A549 (cell line): ENCODE measurements at regions not wholly inside any gene's neighbourhood (a gene's known extent, or its start where the extent isn't known, plus 50 kb on each side); places are given as distances from the start of the nearest gene placed in this dataset.

Source experiments
- ATAC-seq, 2 experiments: fragments of 200-7000 bp in 1 of 2; fragments of >200 bp in 1 of 2; cut with Nextera tagmentation in 1 of 2; cut with Tn5 transposase in 1 of 2; 3 replicates each; pipeline versions ENCODE4 v1.8.0 to v1.9.1; 2018 to 2020; ENCODE audit warnings: mild to moderate bottlenecking in 1 of 2, moderate library complexity in 1 of 2
- CTCF ChIA-PET: fragments of 300-600 bp; sonication (Branson Sonifier 250); formaldehyde crosslinking; extraction: SDS; loops from one replicate; lab custom pipeline; 2021; ENCODE audit warnings: antibody characterized with exemption, inconsistent platforms; lab: Yijun Ruan, JAX
- POLR2A ChIA-PET: fragments of 350-600 bp; formaldehyde crosslinking; extraction: SDS; loops from one replicate; lab custom pipeline; 2021; ENCODE audit warnings: antibody characterized with exemption, inconsistent platforms; lab: Yijun Ruan, JAX
- DNase-seq, 2 experiments: peaks; one replicate each; pipeline versions ENCODE4 v3.0.0 to v3.0.0-alpha.2; 2011 to 2016; ENCODE audit warnings: low read depth in 1 of 2, low spot score in 1 of 2
- FAIRE-seq: peaks from 2 replicates; lab custom pipeline; 2011; peaks lifted over from hg19 to GRCh38; lab: Jason Lieb, UNC
- H3K27ac ChIP-seq, 2 experiments: fragments of >200 bp; sonication (Bioruptor Twin); formaldehyde crosslinking; 3 replicates each; pipeline ENCODE4 v1.5.1; 2016 to 2017
- H3K4me1 ChIP-seq: fragments of >200 bp; sonication (Bioruptor Twin); formaldehyde crosslinking; 3 replicates; pipeline ENCODE4 v1.6.1; 2016
- H3K4me2 ChIP-seq: fragments of >200 bp; sonication (Bioruptor Twin); formaldehyde crosslinking; 3 replicates; pipeline ENCODE4 v1.6.1; 2016
- H3K4me3 ChIP-seq: fragments of >200 bp; sonication (Bioruptor Twin); formaldehyde crosslinking; 3 replicates; pipeline ENCODE4 v1.5.1; 2016
- H3K9me3 ChIP-seq: fragments of >200 bp; sonication (Bioruptor Twin); formaldehyde crosslinking; 3 replicates; pipeline ENCODE4 v1.6.1; 2016
- ATOH8 ChIP-seq: fragments of 250-450 bp; sonication (Bioruptor Pico); IDR thresholded peaks from 2 replicates; pipeline ENCODE4 v1.5.0; 2020; ENCODE audit warnings: low read depth, mild to moderate bottlenecking, moderate library complexity
- CEBPB ChIP-seq, 2 experiments: fragments of >200 bp in 1 of 2; sonication (Bioruptor Twin) in 1 of 2; formaldehyde crosslinking in 1 of 2; IDR thresholded peaks; 2 replicates each; pipeline ENCODE4 v1.6.1; 2012 to 2016
- EHF ChIP-seq: fragments of 250-450 bp; sonication (Bioruptor Pico); IDR thresholded peaks from 2 replicates; pipeline ENCODE4 v1.5.0; 2020; ENCODE audit warnings: mild to moderate bottlenecking
- EP300 ChIP-seq, 2 experiments: fragments of >200 bp; sonication (Bioruptor Twin); formaldehyde crosslinking; IDR thresholded peaks; 2 replicates in 1 of 2; 3 replicates in 1 of 2; pipeline ENCODE4 v1.6.1; 2016 to 2017
- FOSB ChIP-seq: fragments of 250-450 bp; sonication (Bioruptor Pico); IDR thresholded peaks from 2 replicates; pipeline ENCODE4 v1.5.0; 2020; ENCODE audit warnings: mild to moderate bottlenecking, moderate library complexity
- FOXS1 ChIP-seq: fragments of 250-450 bp; sonication (Bioruptor Pico); IDR thresholded peaks from 2 replicates; pipeline ENCODE4 v1.5.0; 2020; ENCODE audit warnings: mild to moderate bottlenecking, moderate library complexity
- HES2 ChIP-seq: fragments of >200 bp; sonication (Bioruptor Twin); formaldehyde crosslinking; IDR thresholded peaks from 2 replicates; pipeline ENCODE4 v1.6.1; 2016
- HOXB13 ChIP-seq: fragments of 250-450 bp; sonication (Bioruptor Pico); IDR thresholded peaks from 2 replicates; pipeline ENCODE4 v1.5.0; 2020; ENCODE audit warnings: low read depth, mild to moderate bottlenecking, moderate library complexity
- HOXB5 ChIP-seq: fragments of 250-450 bp; sonication (Bioruptor Pico); IDR thresholded peaks from 2 replicates; pipeline ENCODE4 v1.5.0; 2020; ENCODE audit warnings: mild to moderate bottlenecking, moderate library complexity
- JUN ChIP-seq, 2 experiments: fragments of >200 bp; sonication (Bioruptor Twin); formaldehyde crosslinking; IDR thresholded peaks; 2 replicates in 1 of 2; 3 replicates in 1 of 2; pipeline ENCODE4 v1.6.1; 2016 to 2017
- JUNB ChIP-seq: fragments of >200 bp; sonication (Bioruptor Twin); formaldehyde crosslinking; IDR thresholded peaks from 2 replicates; pipeline ENCODE4 v1.6.1; 2016
- NPAS2 ChIP-seq: fragments of 250-450 bp; sonication (Bioruptor Pico); IDR thresholded peaks from 2 replicates; pipeline ENCODE4 v1.8.0; 2022; ENCODE audit warnings: mild to moderate bottlenecking, moderate library complexity, borderline replicate concordance
- PBX3 ChIP-seq: IDR thresholded peaks from 2 replicates; pipeline ENCODE4 v1.6.1; 2012
- POLR2AphosphoS2 ChIP-seq: conservative IDR thresholded peaks from 2 replicates; pipeline ENCODE4 v1.6.1; 2012; ENCODE audit warnings: low read length, improper control_type of control experiment, inconsistent platforms
- RAD21 ChIP-seq, 2 experiments: fragments of >200 bp in 1 of 2; sonication (Bioruptor Twin) in 1 of 2; formaldehyde crosslinking in 1 of 2; IDR thresholded peaks in 1 of 2; conservative IDR thresholded peaks in 1 of 2; 2 replicates in 1 of 2; 3 replicates in 1 of 2; pipeline ENCODE4 v1.6.1; 2012 to 2018; ENCODE audit warnings: inconsistent platforms in 1 of 2
- RCOR1 ChIP-seq: fragments of 150-350 bp; IDR thresholded peaks from 2 replicates; pipeline ENCODE4 v1.6.1; 2014; ENCODE audit warnings: antibody characterized with exemption, low read length, low read depth
- SMC3 ChIP-seq: fragments of >200 bp; sonication (Bioruptor Twin); formaldehyde crosslinking; IDR thresholded peaks from 3 replicates; pipeline ENCODE4 v1.6.1; 2018; ENCODE audit warnings: inconsistent platforms
- SREBF2 ChIP-seq: fragments of 450-650 bp; IDR thresholded peaks from 2 replicates; pipeline ENCODE4 v1.6.1; 2014; ENCODE audit warnings: mild to moderate bottlenecking, moderate library complexity
- TP53 ChIP-seq: fragments of 250-450 bp; sonication (Bioruptor Pico); IDR thresholded peaks from 2 replicates; pipeline ENCODE4 v1.5.0; 2021; ENCODE audit warnings: mild to moderate bottlenecking, moderate library complexity
- USF2 ChIP-seq: fragments of 450-650 bp; IDR thresholded peaks from 2 replicates; pipeline ENCODE4 v1.6.1; 2014; ENCODE audit warnings: antibody characterized with exemption
- ZFP36 ChIP-seq: fragments of 450-650 bp; IDR thresholded peaks from 2 replicates; pipeline ENCODE4 v1.6.1; 2014; ENCODE audit warnings: borderline replicate concordance; ENCODE audit not compliant: partially characterized antibody
- WGBS: methylation state at CpG from one replicate; pipeline ENCODE4 v1.1.6; 2017; ENCODE audit errors: missing lambda C conversion rate; 5-methylcytosine and 5-hydroxymethylcytosine counted together
- TF ChIP-seq, protein P1 (sequence below): fragments of >200 bp; sonication (Bioruptor Twin); formaldehyde crosslinking; IDR thresholded peaks from 3 replicates; pipeline ENCODE4 v1.6.1; 2016
- TF ChIP-seq, protein P2 (sequence below): fragments of >200 bp; sonication (Bioruptor Twin); formaldehyde crosslinking; IDR thresholded peaks from 3 replicates; pipeline ENCODE4 v1.5.1; 2016
- TF ChIP-seq, protein P3 (sequence below): fragments of 250-450 bp; sonication (Bioruptor Pico); IDR thresholded peaks from 2 replicates; pipeline ENCODE4 v1.5.0; 2021; ENCODE audit warnings: mild to moderate bottlenecking, moderate library complexity, borderline replicate concordance

DNA sequence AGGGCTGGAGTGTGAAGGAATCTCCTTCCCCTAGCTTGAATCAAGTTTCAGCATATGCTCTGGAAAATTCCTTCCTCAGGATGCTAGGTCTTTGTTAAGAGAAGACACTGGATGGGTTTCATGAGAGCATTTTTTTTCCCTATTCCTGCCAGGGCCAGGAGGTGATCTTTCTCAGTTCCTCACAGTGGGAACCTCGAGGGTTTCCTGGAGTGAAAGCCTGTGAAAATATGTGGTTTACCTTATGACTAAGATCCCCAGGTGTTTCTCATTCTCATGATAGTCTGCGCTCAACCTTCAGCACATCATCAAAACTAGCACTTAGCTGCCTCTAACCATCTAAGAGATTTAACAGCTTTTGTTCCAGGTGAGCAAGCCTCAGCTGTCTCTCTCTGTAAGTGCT is 985.3 kb upstream of the FAT3 start:
- FAIRE-seq (no peak), ATAC-seq (no peak)
- POLR2A ChIA-PET, result no interaction called here

GRCh38 chr11:91231226-91231625 is 993.4 kb upstream of the FAT3 start:
- whole genome bisulfite sequencing, result 53% methylated on average over 4 of the region's 4 CpGs
- POLR2A ChIA-PET, result no interaction called here
- FAIRE-seq, result no peak
- no peak for TF ChIP-seq EP300 (IDR thresholded peaks at IDR 0.05)
- TF ChIP-seq POLR2AphosphoS2, result no peak
- TF ChIP-seq SMC3, result no peak
- no peak for TF ChIP-seq ZFP36
- TF ChIP-seq, protein P1, sequence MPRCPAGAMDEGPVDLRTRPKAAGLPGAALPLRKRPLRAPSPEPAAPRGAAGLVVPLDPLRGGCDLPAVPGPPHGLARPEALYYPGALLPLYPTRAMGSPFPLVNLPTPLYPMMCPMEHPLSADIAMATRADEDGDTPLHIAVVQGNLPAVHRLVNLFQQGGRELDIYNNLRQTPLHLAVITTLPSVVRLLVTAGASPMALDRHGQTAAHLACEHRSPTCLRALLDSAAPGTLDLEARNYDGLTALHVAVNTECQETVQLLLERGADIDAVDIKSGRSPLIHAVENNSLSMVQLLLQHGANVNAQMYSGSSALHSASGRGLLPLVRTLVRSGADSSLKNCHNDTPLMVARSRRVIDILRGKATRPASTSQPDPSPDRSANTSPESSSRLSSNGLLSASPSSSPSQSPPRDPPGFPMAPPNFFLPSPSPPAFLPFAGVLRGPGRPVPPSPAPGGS, result no peak
- TF ChIP-seq SREBF2, result no peak
- TF ChIP-seq FOSB, result no peak
- TF ChIP-seq CEBPB (IDR thresholded peaks at IDR 0.05), result no peak
- TF ChIP-seq, protein P2, sequence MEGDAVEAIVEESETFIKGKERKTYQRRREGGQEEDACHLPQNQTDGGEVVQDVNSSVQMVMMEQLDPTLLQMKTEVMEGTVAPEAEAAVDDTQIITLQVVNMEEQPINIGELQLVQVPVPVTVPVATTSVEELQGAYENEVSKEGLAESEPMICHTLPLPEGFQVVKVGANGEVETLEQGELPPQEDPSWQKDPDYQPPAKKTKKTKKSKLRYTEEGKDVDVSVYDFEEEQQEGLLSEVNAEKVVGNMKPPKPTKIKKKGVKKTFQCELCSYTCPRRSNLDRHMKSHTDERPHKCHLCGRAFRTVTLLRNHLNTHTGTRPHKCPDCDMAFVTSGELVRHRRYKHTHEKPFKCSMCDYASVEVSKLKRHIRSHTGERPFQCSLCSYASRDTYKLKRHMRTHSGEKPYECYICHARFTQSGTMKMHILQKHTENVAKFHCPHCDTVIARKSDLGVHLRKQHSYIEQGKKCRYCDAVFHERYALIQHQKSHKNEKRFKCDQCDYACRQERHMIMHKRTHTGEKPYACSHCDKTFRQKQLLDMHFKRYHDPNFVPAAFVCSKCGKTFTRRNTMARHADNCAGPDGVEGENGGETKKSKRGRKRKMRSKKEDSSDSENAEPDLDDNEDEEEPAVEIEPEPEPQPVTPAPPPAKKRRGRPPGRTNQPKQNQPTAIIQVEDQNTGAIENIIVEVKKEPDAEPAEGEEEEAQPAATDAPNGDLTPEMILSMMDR, result no peak

More for the DNA sequence above, 985.3 kb upstream of the FAT3 start:
- 52% methylated on average over 2 of the region's 2 CpGs for WGBS
- no peak for DNase-seq
- TF ChIP-seq, protein P2, result no peak
- TF ChIP-seq PBX3, result no peak
- TF ChIP-seq JUNB, result no peak
- TF ChIP-seq TP53, result no peak
- TF ChIP-seq USF2, result no peak
- TF ChIP-seq EHF (CRISPR knock-in tag), result no peak
- no peak for TF ChIP-seq ATOH8
- TF ChIP-seq, protein P3, sequence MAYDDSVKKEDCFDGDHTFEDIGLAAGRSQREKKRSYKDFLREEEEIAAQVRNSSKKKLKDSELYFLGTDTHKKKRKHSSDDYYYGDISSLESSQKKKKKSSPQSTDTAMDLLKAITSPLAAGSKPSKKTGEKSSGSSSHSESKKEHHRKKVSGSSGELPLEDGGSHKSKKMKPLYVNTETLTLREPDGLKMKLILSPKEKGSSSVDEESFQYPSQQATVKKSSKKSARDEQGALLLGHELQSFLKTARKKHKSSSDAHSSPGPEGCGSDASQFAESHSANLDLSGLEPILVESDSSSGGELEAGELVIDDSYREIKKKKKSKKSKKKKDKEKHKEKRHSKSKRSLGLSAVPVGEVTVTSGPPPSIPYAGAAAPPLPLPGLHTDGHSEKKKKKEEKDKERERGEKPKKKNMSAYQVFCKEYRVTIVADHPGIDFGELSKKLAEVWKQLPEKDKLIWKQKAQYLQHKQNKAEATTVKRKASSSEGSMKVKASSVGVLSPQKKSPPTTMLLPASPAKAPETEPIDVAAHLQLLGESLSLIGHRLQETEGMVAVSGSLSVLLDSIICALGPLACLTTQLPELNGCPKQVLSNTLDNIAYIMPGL (CRISPR knock-in tag), result no peak
- no peak for TF ChIP-seq NPAS2
- TF ChIP-seq JUN (IDR thresholded peaks at IDR 0.05), result no peak
- TF ChIP-seq HOXB5 (CRISPR knock-in tag), result no peak
- no peak for TF ChIP-seq RCOR1
- TF ChIP-seq SREBF2, result no peak
- no peak for TF ChIP-seq FOXS1
- no peak for TF ChIP-seq RAD21 (conservative IDR thresholded peaks at IDR 0.05 in 1 of 2, IDR thresholded peaks at IDR 0.05 in 1 of 2)
- no peak for TF ChIP-seq HES2
- TF ChIP-seq HOXB13 (CRISPR knock-in tag), result no peak
- TF ChIP-seq POLR2AphosphoS2, result no peak
- no peak overlapping the region for H3K4me3 ChIP-seq
- CTCF ChIA-PET, result interaction anchor here (0.8 to 1.1 kb wide), 2 partner anchors 8 to 9 kb away, joined by 4 read pairs; no protein-coding TSS in a partner anchor
- H3K9me3 ChIP-seq, result no peaks in the 10 kb centered on the region
- H3K27ac ChIP-seq, result no peak overlapping the region
- H3K4me2 ChIP-seq, result no peak overlapping the region
- H3K4me1 ChIP-seq, result peaks cover 6% of the 10 kb centered on the region; the same call in 2 of the 3 replicates

More at GRCh38 chr11:91231226-91231625, 993.4 kb upstream of the FAT3 start:
- Histone ChIP-seq H3K27ac (no peak overlapping the region), H3K4me2 (no peak overlapping the region), H3K4me1 (no peaks in the 10 kb centered on the region), H3K9me3 (no peaks in the 10 kb centered on the region), H3K4me3 (no peak overlapping the region)
- CTCF ChIA-PET, result interaction anchor here (0.8 kb wide), 2 partner anchors 16 to 17 kb away, joined by 3 read pairs; no protein-coding TSS in a partner anchor
- DNase-seq, result no peak
- ATAC-seq, result no peak
